Testis (tissue), 2 donors: ENCODE measurements at regions not wholly inside any gene's neighbourhood (a gene's known extent, or its start where the extent isn't known, plus 50 kb on each side); places are given as distances from the start of the nearest gene placed in this dataset.

ENCODE experiments used
- DNase-seq: peaks from one replicate; pipeline ENCODE4 v3.0.0-alpha.2; 2019
- H3K27ac ChIP-seq, 2 donors: fragments of 200-600 bp; sonication (generic); one replicate each; pipeline ENCODE4 v1.5.1; 2019
- H3K27me3 ChIP-seq: fragments of 200-600 bp; sonication (generic); one replicate; pipeline ENCODE4 v1.5.1; 2019
- H3K36me3 ChIP-seq: fragments of 200-600 bp; sonication (generic); one replicate; pipeline ENCODE4 v1.5.1; 2017; ENCODE audit warnings: low read depth; ENCODE audit errors: missing control alignments
- H3K4me1 ChIP-seq: fragments of 200-600 bp; sonication (generic); one replicate; pipeline ENCODE4 v1.5.1; 2019
- H3K4me3 ChIP-seq, 2 donors: fragments of 200-600 bp; sonication (generic); one replicate each; pipeline ENCODE4 v1.5.1; 2017 to 2019
- H3K9me3 ChIP-seq: fragments of 200-600 bp; sonication (generic); one replicate; pipeline ENCODE4 v1.5.1; 2017
- CTCF ChIP-seq, 3 experiments: fragments of 450-650 bp in 2 of 3; fragments of 200-600 bp in 1 of 3; sonication (generic) in 1 of 3; IDR thresholded peaks; one replicate each; pipeline ENCODE4 v1.5.1; 2016 to 2019; ENCODE audit warnings: antibody characterized with exemption in 3 of 3, mild to moderate bottlenecking in 2 of 3, moderate library complexity in 1 of 3
- POLR2A ChIP-seq: fragments of 450-650 bp; IDR thresholded peaks from one replicate; pipeline ENCODE4 v1.6.1; 2017; ENCODE audit warnings: antibody characterized with exemption, mild to moderate bottlenecking, moderate library complexity
- WGBS, 2 donors: methylation state at CpG; one replicate each; pipeline ENCODE4 v1.1.5; 2018; 5-methylcytosine and 5-hydroxymethylcytosine counted together
- intact Hi-C: fragments of 100-400 bp; cut with DNase I; formaldehyde crosslinking; loops from one replicate; pipeline ENCODE4 v1.15.1; 2023; ENCODE audit warnings: low total_unique reads

DNA sequence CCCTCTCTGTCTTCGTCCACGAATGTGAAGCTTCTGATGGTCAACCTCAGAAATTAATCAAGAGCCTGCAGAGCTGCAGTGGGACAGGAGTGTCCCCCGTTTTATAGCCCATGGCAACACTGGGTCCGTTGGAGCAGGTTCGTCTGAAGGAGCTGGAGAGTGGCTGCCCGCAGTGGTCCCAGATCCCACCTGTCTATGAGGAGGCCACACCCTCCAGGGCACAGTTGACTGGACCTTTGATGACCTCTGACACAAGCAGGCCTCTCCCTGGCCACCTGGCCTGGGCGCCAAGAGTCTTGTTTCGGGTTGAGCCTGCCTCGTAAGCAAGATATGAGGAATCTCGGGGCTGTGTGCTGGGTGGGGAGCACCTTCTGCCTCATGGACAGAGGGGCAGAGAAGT is 100.7 kb upstream of the SFSWAP start:
- 82 to 95% methylated on average over 2 to 10 of the region's 10 CpGs for WGBS, 2 donors
- no peaks in the 10 kb centered on the region for H3K4me1 ChIP-seq
- no peak overlapping the region for H3K4me3 ChIP-seq
- no peak for TF ChIP-seq POLR2A
- no peak for TF ChIP-seq CTCF (IDR thresholded peaks at IDR 0.05)
- DNase-seq: no peak
- no peaks in the 10 kb centered on the region for H3K36me3 ChIP-seq
- H3K27me3 ChIP-seq: no peaks in the 10 kb centered on the region
- intact Hi-C loops: no loop called here
- H3K9me3 ChIP-seq: no peaks in the 10 kb centered on the region
- no peak overlapping the region for H3K27ac ChIP-seq

DNA sequence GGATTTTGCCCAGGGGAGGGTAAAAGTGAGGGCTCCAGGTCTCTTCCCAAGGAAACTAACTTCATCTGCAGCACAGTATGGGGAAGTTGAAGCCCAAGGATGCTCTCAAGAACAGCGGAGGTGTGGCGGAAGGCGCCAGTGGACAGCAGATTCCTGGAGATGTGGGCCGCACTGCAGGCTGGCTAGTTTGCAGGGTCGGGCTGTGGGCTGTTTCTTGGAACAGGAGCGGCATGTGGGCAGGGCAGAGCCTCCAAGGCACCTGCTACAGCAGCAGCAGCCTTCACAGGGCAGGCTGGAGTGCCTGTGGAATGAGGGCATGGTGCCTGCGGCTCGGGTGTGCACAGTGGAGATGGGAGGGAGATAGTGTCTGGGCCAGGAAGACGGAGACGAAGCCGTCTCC is 100.0 kb upstream of the SFSWAP start:
- TF ChIP-seq CTCF (IDR thresholded peaks at IDR 0.05) (no peak), POLR2A (no peak)
- no peak for DNase-seq
- intact Hi-C loops: no loop called here
- H3K4me1 ChIP-seq: no peaks in the 10 kb centered on the region
- H3K9me3 ChIP-seq: no peaks in the 10 kb centered on the region
- H3K27me3 ChIP-seq: no peaks in the 10 kb centered on the region
- H3K36me3 ChIP-seq: no peaks in the 10 kb centered on the region
- H3K27ac ChIP-seq: no peak overlapping the region
- 81 to 85% methylated on average over 8 to 11 of the region's 11 CpGs for WGBS, 2 donors
- H3K4me3 ChIP-seq: no peak overlapping the region

GRCh38 chr12:131611416-131612091 is 99.3 kb upstream of the SFSWAP start:
- Histone ChIP-seq H3K4me3 (no peak overlapping the region), H3K4me1 (no peaks in the 10 kb centered on the region), H3K27me3 (no peaks in the 10 kb centered on the region), H3K36me3 (no peaks in the 10 kb centered on the region), H3K27ac (no peak overlapping the region), H3K9me3 (no peaks in the 10 kb centered on the region)
- intact Hi-C loops: no loop called here
- WGBS, 2 donors: 89 to 90% methylated on average over 14 to 22 of the region's 22 CpGs
- no peak for DNase-seq
- TF ChIP-seq POLR2A (no peak), CTCF (IDR thresholded peaks at IDR 0.05) (no peak)

DNA sequence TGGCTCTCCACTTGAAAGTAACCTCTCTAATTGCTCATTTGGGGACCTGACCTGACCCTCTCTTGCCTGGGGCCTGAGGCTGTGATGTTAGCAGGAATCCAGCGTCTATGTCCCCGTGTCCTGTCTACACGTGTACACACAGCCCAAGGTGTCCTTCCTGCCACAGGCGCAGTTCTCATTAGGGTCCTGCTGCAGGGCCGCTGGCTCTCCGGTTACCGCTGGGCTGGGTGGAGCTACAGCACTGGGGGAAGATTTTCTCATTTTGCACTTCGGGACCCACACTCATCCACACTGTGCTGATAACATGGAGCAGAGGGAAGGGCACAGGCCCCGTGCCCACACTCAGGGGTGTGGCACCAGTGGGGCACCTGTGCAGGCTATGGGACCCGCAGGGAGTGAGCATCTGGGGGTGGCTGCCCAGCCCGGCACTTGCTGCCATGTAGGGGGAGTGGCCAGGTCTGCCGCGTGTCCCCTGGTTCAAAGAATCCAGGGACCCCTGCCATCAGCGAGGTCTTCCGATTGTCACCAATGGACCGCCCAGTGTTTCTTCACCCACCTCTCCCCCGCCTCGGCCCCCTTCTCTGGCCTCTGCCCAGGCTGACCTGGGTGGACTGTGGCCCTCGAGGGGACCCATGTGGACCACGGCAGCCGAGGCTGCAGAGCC is 98.7 kb upstream of the SFSWAP start:
- TF ChIP-seq CTCF (IDR thresholded peaks at IDR 0.05) (no peak), POLR2A (no peak)
- Histone ChIP-seq H3K27me3 (no peaks in the 10 kb centered on the region), H3K9me3 (no peaks in the 10 kb centered on the region), H3K4me3 (no peak overlapping the region), H3K27ac (no peak overlapping the region), H3K4me1 (no peaks in the 10 kb centered on the region), H3K36me3 (no peaks in the 10 kb centered on the region)
- WGBS, 2 donors: 72 to 92% methylated on average over 3 to 21 of the region's 21 CpGs
- intact Hi-C loops: no loop called here
- DNase-seq: no peak

DNA sequence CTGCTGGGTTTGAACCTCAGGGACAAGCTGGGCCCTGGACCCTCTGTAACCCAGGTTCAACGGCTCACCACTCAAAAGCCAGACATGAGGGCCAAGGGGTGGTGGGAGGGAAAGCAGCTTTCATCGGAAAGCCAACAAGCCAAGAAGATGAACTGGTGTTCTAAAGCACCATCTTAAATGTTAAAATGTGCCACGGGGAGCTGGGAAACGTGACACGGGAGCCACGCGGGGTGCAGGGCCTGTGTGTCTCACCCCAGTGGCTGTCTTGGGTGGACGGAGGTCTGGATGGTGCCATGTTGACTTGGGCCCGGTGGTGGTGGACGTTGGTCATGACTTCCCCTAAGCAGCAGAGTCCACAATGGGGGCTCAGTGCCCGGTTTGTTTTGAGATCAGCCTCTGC is 97.7 kb upstream of the SFSWAP start:
- no peak for DNase-seq
- TF ChIP-seq POLR2A (no peak), CTCF (IDR thresholded peaks at IDR 0.05) (no peak)
- no peak overlapping the region for H3K4me3 ChIP-seq
- 86 to 87% methylated on average over 11 of the region's 11 CpGs for WGBS, 2 donors
- intact Hi-C loops: no loop called here
- H3K27me3 ChIP-seq: no peaks in the 10 kb centered on the region
- no peak overlapping the region for H3K27ac ChIP-seq
- no peaks in the 10 kb centered on the region for H3K36me3 ChIP-seq
- no peaks in the 10 kb centered on the region for H3K4me1 ChIP-seq
- no peaks in the 10 kb centered on the region for H3K9me3 ChIP-seq
